SK-MEL-5 (cell line): ENCODE measurements at regions not wholly inside any gene's neighbourhood (a gene's known extent, or its start where the extent isn't known, plus 50 kb on each side); places are given as distances from the start of the nearest gene placed in this dataset.
A peak's percentile ranks its signal among the peaks of the same experiment; 100 is the strongest.

Experiments
- DNase-seq: peaks from one replicate; pipeline ENCODE4 v3.0.0-alpha.2; 2016; ENCODE audit warnings: low read depth, low spot score
- in situ Hi-C: cut with HindIII; loops from 2 replicates; pipeline ENCODE4 v1.10.0; 2016; ENCODE audit warnings: low sequenced_read_pairs, high pct_unique_total_duplicates, low pct_unique_long_range_greater_than_20kb

- DNase-seq: no peak
- in situ Hi-C loops: no loop called here
These were observed 677.2 kb upstream of the MAN1A1 start for GRCh38 chr6:120026791-120027190.

GRCh38 chr6:120010075-120010474 lies 660.5 kb upstream of the MAN1A1 start:
- no peak for DNase-seq
- in situ Hi-C loops: no loop called here

GRCh38 chr6:120005292-120005976 lies 655.9 kb upstream of the MAN1A1 start:
- in situ Hi-C loops: no loop called here
- DNase-seq: peak; percentile 81

- in situ Hi-C loops: no loop called here
- no peak for DNase-seq
These were observed 637.5 kb upstream of the MAN1A1 start for GRCh38 chr6:119986934-119987549.

GRCh38 chr6:119985952-119986736 lies 636.6 kb upstream of the MAN1A1 start:
- peak; percentile 35 for DNase-seq
- in situ Hi-C loops: no loop called here

- in situ Hi-C loops: no loop called here
These were observed 631.2 kb upstream of the MAN1A1 start for GRCh38 chr6:119980802-119981201.

GRCh38 chr6:119979862-119980261 lies 630.3 kb upstream of the MAN1A1 start:
- peak; percentile 56 for DNase-seq
- in situ Hi-C loops: no loop called here

More at GRCh38 chr6:119980802-119981201, 631.2 kb upstream of the MAN1A1 start:
- no peak for DNase-seq

GRCh38 chr6:119978274-119978889 lies 628.8 kb upstream of the MAN1A1 start:
- in situ Hi-C loops: no loop called here
- DNase-seq: peak; percentile 54

- DNase-seq: no peak
- in situ Hi-C loops: no loop called here
These were observed 625.0 kb upstream of the MAN1A1 start for GRCh38 chr6:119974430-119975159.

- in situ Hi-C loops: no loop called here
- no peak for DNase-seq
These were observed 616.9 kb upstream of the MAN1A1 start for GRCh38 chr6:119966484-119966883.

GRCh38 chr6:119965900-119966299 lies 616.3 kb upstream of the MAN1A1 start:
- in situ Hi-C loops: no loop called here
- DNase-seq: no peak

- no peak for DNase-seq
- in situ Hi-C loops: no loop called here
These were observed 615.4 kb upstream of the MAN1A1 start for GRCh38 chr6:119965008-119965407.

GRCh38 chr6:119962505-119962904 lies 612.9 kb upstream of the MAN1A1 start:
- in situ Hi-C loops: no loop called here
- no peak for DNase-seq

GRCh38 chr6:119961450-119961849 lies 611.9 kb upstream of the MAN1A1 start:
- in situ Hi-C loops: no loop called here
- DNase-seq: no peak

- in situ Hi-C loops: no loop called here
- no peak for DNase-seq
These were observed 610.9 kb upstream of the MAN1A1 start for GRCh38 chr6:119960456-119960855.

GRCh38 chr6:119960036-119960435 lies 610.5 kb upstream of the MAN1A1 start:
- no peak for DNase-seq
- in situ Hi-C loops: no loop called here

- DNase-seq: no peak
- in situ Hi-C loops: no loop called here
These were observed 607.6 kb upstream of the MAN1A1 start for GRCh38 chr6:119957195-119957594.

- in situ Hi-C loops: no loop called here
These were observed 603.1 kb upstream of the MAN1A1 start for GRCh38 chr6:119952696-119953095.

More at GRCh38 chr6:119952696-119953095, 603.1 kb upstream of the MAN1A1 start:
- no peak for DNase-seq
